GM12892 (cell line): ENCODE measurements at regions not wholly inside any gene's neighbourhood (a gene's known extent, or its start where the extent isn't known, plus 50 kb on each side); places are given as distances from the start of the nearest gene placed in this dataset.

Experiments
- POLR2A ChIP-seq: IDR thresholded peaks from 2 replicates; pipeline ENCODE4 v1.6.1; 2011; ENCODE audit warnings: low read depth, low read length, control low read depth
- POLR2AphosphoS5 ChIP-seq: IDR thresholded peaks from 2 replicates; pipeline ENCODE4 v1.6.1; 2011; ENCODE audit warnings: low read depth, low read length, control low read depth

- TF ChIP-seq POLR2AphosphoS5 (no peak), POLR2A (no peak)
Measured at GRCh38 chr5:63794296-63794695, 167.9 kb downstream of the HTR1A start.
